PC-3 (cell line): ENCODE measurements at regions not wholly inside any gene's neighbourhood (a gene's known extent, or its start where the extent isn't known, plus 50 kb on each side); places are given as distances from the start of the nearest gene placed in this dataset.

Experiments
- CTCF ChIP-seq: fragments of 300-600 bp; sonication (generic); conservative IDR thresholded peaks from 2 replicates; pipeline ENCODE4 v1.5.1; 2017; ENCODE audit warnings: antibody characterized with exemption, low read depth, mild to moderate bottlenecking, low read length
- EZH2 ChIP-seq: fragments of 300-600 bp; sonication (generic); IDR thresholded peaks from one replicate; pipeline ENCODE4 v1.6.1; 2017; ENCODE audit warnings: antibody characterized with exemption, mild to moderate bottlenecking, low read length; ENCODE audit not compliant: unreplicated experiment

DNA sequence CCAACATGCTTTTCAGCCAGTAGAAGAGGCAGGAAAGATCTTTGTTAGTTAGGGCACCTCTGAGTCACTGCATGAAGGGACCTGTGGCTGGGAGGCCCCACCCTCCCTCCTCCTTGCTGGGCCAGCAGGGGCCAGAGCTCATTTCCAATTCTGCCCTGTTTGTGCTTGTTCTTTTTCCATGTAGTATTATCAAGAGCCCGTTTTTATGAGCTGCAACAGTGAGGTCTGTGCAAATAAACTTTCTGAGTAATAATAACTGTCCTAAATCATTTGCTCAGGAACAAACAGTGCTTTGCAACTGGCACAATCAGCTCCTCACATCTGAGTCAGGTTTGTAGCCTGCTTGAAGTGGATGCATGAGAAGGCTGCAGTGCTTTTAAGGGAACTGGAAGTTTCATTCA, 128.0 kb downstream of the ARL4C start:
- TF ChIP-seq CTCF (no peak), EZH2 (no peak)
